ENCODE measurements at regions not wholly inside any gene's neighbourhood (a gene's known extent, or its start where the extent isn't known, plus 50 kb on each side); places are given as distances from the start of the nearest gene placed in this dataset.

- no peak for TF ChIP-seq ZNF687 (IDR thresholded peaks at IDR 0.05)
These were observed 457.6 kb downstream of the KCTD8 start (continued) for GRCh38 chr4:43990963-43991362.

DNA sequence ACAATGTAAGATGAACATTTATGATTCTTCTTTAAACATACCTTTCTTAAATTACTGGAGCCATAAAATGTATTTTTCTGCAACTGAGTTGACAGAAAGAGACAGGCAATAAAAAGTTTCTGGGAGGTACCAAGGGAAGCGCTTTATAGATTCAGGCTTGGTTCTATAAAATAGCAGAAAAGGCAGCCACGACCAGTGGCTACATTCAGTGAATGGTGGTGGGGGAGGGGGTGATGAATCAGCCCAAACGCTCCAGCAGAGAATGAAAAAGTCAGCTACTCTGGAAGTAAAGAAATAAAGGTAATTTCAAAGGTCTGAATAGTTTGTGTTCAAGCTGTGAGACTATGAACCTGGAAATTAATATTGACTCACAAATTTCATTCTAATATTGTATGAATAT, 456.1 kb downstream of the KCTD8 start:
- ATAC-seq, result no peak

More for the DNA sequence above, 456.1 kb downstream of the KCTD8 start:
- no peak for TF ChIP-seq ETV6 (conservative IDR thresholded peaks at IDR 0.05 in 1 of 2, IDR thresholded peaks at IDR 0.05 in 1 of 2; ENCODE audit: borderline replicate concordance in 1 of 2, low read depth in 1 of 2)
- no peak for TF ChIP-seq TAF1 (IDR thresholded peaks at IDR 0.05; ENCODE audit: borderline replicate concordance, low read depth, low read length)
- TF ChIP-seq POU2F2 (IDR thresholded peaks at IDR 0.05; ENCODE audit: borderline replicate concordance, low read depth, low read length), result no peak
- TF ChIP-seq ZNF217 (IDR thresholded peaks at IDR 0.05), result no peak
- no peak for TF ChIP-seq PAX8 (IDR thresholded peaks at IDR 0.05)
- TF ChIP-seq CREB1 (IDR thresholded peaks at IDR 0.05; ENCODE audit: low read depth), result no peak
- TF ChIP-seq, protein P1, sequence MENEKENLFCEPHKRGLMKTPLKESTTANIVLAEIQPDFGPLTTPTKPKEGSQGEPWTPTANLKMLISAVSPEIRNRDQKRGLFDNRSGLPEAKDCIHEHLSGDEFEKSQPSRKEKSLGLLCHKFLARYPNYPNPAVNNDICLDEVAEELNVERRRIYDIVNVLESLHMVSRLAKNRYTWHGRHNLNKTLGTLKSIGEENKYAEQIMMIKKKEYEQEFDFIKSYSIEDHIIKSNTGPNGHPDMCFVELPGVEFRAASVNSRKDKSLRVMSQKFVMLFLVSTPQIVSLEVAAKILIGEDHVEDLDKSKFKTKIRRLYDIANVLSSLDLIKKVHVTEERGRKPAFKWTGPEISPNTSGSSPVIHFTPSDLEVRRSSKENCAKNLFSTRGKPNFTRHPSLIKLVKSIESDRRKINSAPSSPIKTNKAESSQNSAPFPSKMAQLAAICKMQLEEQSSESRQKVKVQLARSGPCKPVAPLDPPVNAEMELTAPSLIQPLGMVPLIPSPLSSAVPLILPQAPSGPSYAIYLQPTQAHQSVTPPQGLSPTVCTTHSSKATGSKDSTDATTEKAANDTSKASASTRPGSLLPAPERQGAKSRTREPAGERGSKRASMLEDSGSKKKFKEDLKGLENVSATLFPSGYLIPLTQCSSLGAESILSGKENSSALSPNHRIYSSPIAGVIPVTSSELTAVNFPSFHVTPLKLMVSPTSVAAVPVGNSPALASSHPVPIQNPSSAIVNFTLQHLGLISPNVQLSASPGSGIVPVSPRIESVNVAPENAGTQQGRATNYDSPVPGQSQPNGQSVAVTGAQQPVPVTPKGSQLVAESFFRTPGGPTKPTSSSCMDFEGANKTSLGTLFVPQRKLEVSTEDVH (IDR thresholded peaks at IDR 0.05; ENCODE audit: low read depth, partially characterized antibody), result no peak
- TF ChIP-seq BCL3 (IDR thresholded peaks at IDR 0.05; ENCODE audit: borderline replicate concordance, insufficient read depth, low read depth, low read length, poor library complexity, severe bottlenecking), result no peak
- TF ChIP-seq SREBF2 (IDR thresholded peaks at IDR 0.05; ENCODE audit: low read length), result no peak
- TF ChIP-seq SPI1 (IDR thresholded peaks at IDR 0.05; ENCODE audit: borderline replicate concordance, insufficient read depth, low read depth, low read length), result no peak
- TF ChIP-seq ZNF274 (IDR thresholded peaks at IDR 0.05; ENCODE audit: insufficient read depth, insufficient read length), result no peak
- no peak for TF ChIP-seq SMAD1 (IDR thresholded peaks at IDR 0.05; ENCODE audit: low read depth, partially characterized antibody)
- no peak for TF ChIP-seq RB1 (IDR thresholded peaks at IDR 0.05; ENCODE audit: borderline replicate concordance)
- no peak for TF ChIP-seq HDAC2 (IDR thresholded peaks at IDR 0.05)
- no peak for TF ChIP-seq YY1 (IDR thresholded peaks at IDR 0.05; ENCODE audit: low read depth, low read length)
- TF ChIP-seq ZNF622 (IDR thresholded peaks at IDR 0.05), result no peak
- H3K36me3 ChIP-seq (ENCODE audit: control insufficient read depth in 2 of 2, insufficient read depth in 2 of 2, low read length in 1 of 2), result no peaks in the 10 kb centered on the region
- POLR2A ChIA-PET, result no interaction called here
- SMC1A ChIA-PET (ENCODE audit: uncharacterized antibody, unreplicated experiment), result no interaction called here
- no peak overlapping the region for H3K4me3 ChIP-seq
- H3K9ac ChIP-seq (ENCODE audit: control insufficient read depth, insufficient read depth, low read length), result no peak overlapping the region
- no peak overlapping the region for H3K27ac ChIP-seq (ENCODE audit: control insufficient read depth, insufficient read depth)
- H3K79me2 ChIP-seq (ENCODE audit: control insufficient read depth, insufficient read depth, low read length), result no peaks in the 10 kb centered on the region
- no peaks in the 10 kb centered on the region for H4K20me1 ChIP-seq (ENCODE audit: control insufficient read depth, insufficient read depth)
- no peak overlapping the region for H2AFZ ChIP-seq (ENCODE audit: control insufficient read depth, low read depth, low read length)
- intact Hi-C loops (cut with micrococcal nuclease; ENCODE audit: unreplicated experiment), result no loop called here
- RAD21 ChIA-PET (ENCODE audit: unreplicated experiment), result no interaction called here
- in situ Hi-C loops (cut with MboI), result no loop called here
- no peak overlapping the region for H3K4me2 ChIP-seq (ENCODE audit: control insufficient read depth, insufficient read depth)
- DNase-seq (ENCODE audit: low read depth, low spot score) (no peak), FAIRE-seq (no peak)
- no TSS peak for BruUV-seq (replicated peaks)
- 28% methylated on average over 3 of the region's 3 CpGs for WGBS (ENCODE audit: insufficient coverage, insufficient replicate concordance, low lambda C conversion rate, missing lambda C conversion rate)
- H3K27me3 ChIP-seq (replicated peaks in 1 of 2; ENCODE audit: control insufficient read depth in 2 of 2, insufficient read depth in 2 of 2, low read length in 1 of 2), result no peaks in the 10 kb centered on the region
- no peaks in the 10 kb centered on the region for H3K9me3 ChIP-seq (replicated peaks; ENCODE audit: control insufficient read depth, insufficient read depth, low read length)
- CTCF ChIA-PET, result no interaction called here
- H3K4me1 ChIP-seq (ENCODE audit: control insufficient read depth, insufficient read depth, low read length), result no peaks in the 10 kb centered on the region

Measured in GM12878 (cell line).